ENCODE measurements at regions not wholly inside any gene's neighbourhood (a gene's known extent, or its start where the extent isn't known, plus 50 kb on each side); places are given as distances from the start of the nearest gene placed in this dataset.

DNA sequence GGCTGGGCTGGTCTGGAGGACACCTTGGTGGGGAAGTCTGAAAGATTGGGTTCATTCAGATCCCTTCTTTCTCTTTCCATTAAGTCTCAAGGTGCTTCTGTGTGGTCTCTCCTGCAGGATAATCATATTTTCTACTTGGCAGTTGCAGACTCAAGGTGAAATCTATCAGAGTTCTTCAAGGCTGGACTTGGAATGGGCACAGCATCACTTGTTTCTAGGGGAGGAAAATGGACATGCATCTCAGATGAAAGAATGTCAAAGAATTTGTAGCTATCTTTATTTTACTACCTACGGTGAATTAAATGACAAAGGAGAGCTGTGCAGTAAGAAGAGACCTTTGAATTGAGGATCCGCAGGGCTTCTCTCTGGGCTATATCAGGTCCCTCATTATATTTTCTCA is 69.8 kb upstream of the PAPPA start:
- Mint-ChIP-seq H3K9me3 (no peaks in the 10 kb centered on the region), H3K36me3 (ENCODE audit: low read depth) (no peaks in the 10 kb centered on the region), H3K4me3 (no peak overlapping the region), H3K27me3 (ENCODE audit: insufficient read depth) (peaks cover 15% of the 10 kb centered on the region), H3K27ac (no peak overlapping the region), H3K4me1 (peaks cover 7% of the 10 kb centered on the region)
- no peaks in the 10 kb centered on the region for H3K4me1 ChIP-seq (ENCODE audit: control insufficient read depth, insufficient read depth, low read length)
- 85% methylated on average over 2 of the region's 2 CpGs; no CpG with 5 or more reads in 1 of the 2 experiments for WGBS, 2 experiments (ENCODE audit: insufficient coverage in 1 of 2, insufficient read length in 1 of 2)
- H3K4me3 ChIP-seq (ENCODE audit: low read length) = no peak overlapping the region
- TF ChIP-seq, protein P1, sequence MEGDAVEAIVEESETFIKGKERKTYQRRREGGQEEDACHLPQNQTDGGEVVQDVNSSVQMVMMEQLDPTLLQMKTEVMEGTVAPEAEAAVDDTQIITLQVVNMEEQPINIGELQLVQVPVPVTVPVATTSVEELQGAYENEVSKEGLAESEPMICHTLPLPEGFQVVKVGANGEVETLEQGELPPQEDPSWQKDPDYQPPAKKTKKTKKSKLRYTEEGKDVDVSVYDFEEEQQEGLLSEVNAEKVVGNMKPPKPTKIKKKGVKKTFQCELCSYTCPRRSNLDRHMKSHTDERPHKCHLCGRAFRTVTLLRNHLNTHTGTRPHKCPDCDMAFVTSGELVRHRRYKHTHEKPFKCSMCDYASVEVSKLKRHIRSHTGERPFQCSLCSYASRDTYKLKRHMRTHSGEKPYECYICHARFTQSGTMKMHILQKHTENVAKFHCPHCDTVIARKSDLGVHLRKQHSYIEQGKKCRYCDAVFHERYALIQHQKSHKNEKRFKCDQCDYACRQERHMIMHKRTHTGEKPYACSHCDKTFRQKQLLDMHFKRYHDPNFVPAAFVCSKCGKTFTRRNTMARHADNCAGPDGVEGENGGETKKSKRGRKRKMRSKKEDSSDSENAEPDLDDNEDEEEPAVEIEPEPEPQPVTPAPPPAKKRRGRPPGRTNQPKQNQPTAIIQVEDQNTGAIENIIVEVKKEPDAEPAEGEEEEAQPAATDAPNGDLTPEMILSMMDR (conservative IDR thresholded peaks at IDR 0.05) = no peak
- H3K9ac ChIP-seq (ENCODE audit: extremely low read depth, low read length, poor library complexity, severe bottlenecking) = no peak overlapping the region
- H3K36me3 ChIP-seq (ENCODE audit: control insufficient read depth, insufficient read depth, low read length) = no peaks in the 10 kb centered on the region
- no peaks in the 10 kb centered on the region for H3K9me3 ChIP-seq (ENCODE audit: control insufficient read depth, low read length)
- peaks cover 4% of the 10 kb centered on the region for H3K27me3 ChIP-seq (ENCODE audit: control insufficient read depth, insufficient read depth, low read length, poor library complexity, severe bottlenecking)
- H3K27ac ChIP-seq (ENCODE audit: low read depth, low read length) = no peak overlapping the region
- DNase-seq = no peak

DNA sequence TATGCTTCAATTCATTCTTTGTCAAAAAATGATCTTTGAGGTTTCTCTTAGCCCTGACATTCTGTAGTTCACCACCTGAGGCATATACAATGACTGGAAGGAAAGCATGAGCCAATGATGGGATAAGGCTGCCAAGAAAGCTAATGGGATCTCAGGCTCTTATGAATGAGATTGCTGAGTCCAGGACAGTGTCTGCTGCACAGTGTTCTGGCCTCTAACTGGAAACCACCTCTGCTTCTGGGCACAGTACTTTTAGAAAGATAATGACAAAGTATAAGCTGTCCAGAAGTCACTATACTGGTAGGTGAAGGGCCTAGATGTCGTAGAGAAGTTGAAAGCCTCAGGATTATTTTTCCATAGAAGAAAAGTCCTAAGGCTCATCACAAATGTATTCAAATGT is 69.1 kb upstream of the PAPPA start:
- Histone ChIP-seq H3K9me3 (ENCODE audit: control insufficient read depth, low read length) (no peaks in the 10 kb centered on the region), H3K4me1 (ENCODE audit: control insufficient read depth, insufficient read depth, low read length) (no peaks in the 10 kb centered on the region), H3K27ac (ENCODE audit: low read depth, low read length) (no peak overlapping the region), H3K4me3 (ENCODE audit: low read length) (no peak overlapping the region), H3K36me3 (ENCODE audit: control insufficient read depth, insufficient read depth, low read length) (no peaks in the 10 kb centered on the region), H3K27me3 (ENCODE audit: control insufficient read depth, insufficient read depth, low read length, poor library complexity, severe bottlenecking) (peaks cover 4% of the 10 kb centered on the region), H3K9ac (ENCODE audit: extremely low read depth, low read length, poor library complexity, severe bottlenecking) (no peak overlapping the region)
- Mint-ChIP-seq H3K4me3 (no peak overlapping the region), H3K9me3 (no peaks in the 10 kb centered on the region), H3K36me3 (ENCODE audit: low read depth) (no peaks in the 10 kb centered on the region), H3K27ac (no peak overlapping the region), H3K4me1 (peaks cover 7% of the 10 kb centered on the region), H3K27me3 (ENCODE audit: insufficient read depth) (peaks cover 14% of the 10 kb centered on the region)
- TF ChIP-seq, protein P1 (conservative IDR thresholded peaks at IDR 0.05) = no peak
- DNase-seq = no peak
- WGBS, 2 experiments (ENCODE audit: insufficient coverage in 1 of 2, insufficient read length in 1 of 2) = 85 to 93% methylated on average over 1 of the region's 1 CpG

DNA sequence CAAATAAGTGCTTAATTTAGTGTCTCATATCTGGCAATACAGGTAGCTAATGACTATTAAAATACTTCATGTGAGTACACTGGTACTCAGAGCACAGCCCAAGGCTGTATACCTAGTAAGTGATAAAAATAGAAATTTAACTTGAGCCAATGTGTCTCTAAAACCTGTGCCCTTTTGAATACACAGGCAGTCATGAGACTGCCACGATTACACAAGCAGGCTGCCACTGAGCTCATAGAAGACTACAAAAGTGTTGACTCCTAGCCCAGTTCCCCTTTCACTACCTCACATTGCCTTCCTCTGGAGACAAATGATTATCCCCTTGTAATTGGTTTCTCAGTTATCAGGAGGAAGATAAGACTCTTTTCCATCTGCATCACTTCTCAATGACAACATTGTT is 66.3 kb upstream of the PAPPA start:
- Mint-ChIP-seq H3K36me3 (ENCODE audit: low read depth) (peaks cover 2% of the 10 kb centered on the region), H3K4me3 (no peak overlapping the region), H3K4me1 (peaks cover 7% of the 10 kb centered on the region), H3K27ac (no peak overlapping the region), H3K9me3 (peaks cover 2% of the 10 kb centered on the region), H3K27me3 (ENCODE audit: insufficient read depth) (peaks cover 14% of the 10 kb centered on the region)
- Histone ChIP-seq H3K9me3 (ENCODE audit: control insufficient read depth, low read length) (no peaks in the 10 kb centered on the region), H3K9ac (ENCODE audit: extremely low read depth, low read length, poor library complexity, severe bottlenecking) (no peak overlapping the region), H3K36me3 (ENCODE audit: control insufficient read depth, insufficient read depth, low read length) (no peaks in the 10 kb centered on the region), H3K27ac (ENCODE audit: low read depth, low read length) (no peak overlapping the region), H3K4me1 (ENCODE audit: control insufficient read depth, insufficient read depth, low read length) (no peaks in the 10 kb centered on the region), H3K4me3 (ENCODE audit: low read length) (no peak overlapping the region), H3K27me3 (ENCODE audit: control insufficient read depth, insufficient read depth, low read length, poor library complexity, severe bottlenecking) (peaks cover 4% of the 10 kb centered on the region)
- TF ChIP-seq, protein P1 (conservative IDR thresholded peaks at IDR 0.05) = no peak
- WGBS, 2 experiments (ENCODE audit: insufficient coverage in 1 of 2, insufficient read length in 1 of 2) = 77% methylated on average over 1 of the region's 1 CpG; no CpG with 5 or more reads in 1 of the 2 experiments
- DNase-seq = no peak

All from endodermal cell (in vitro differentiated cells).